Neural cell (in vitro differentiated cells): ENCODE measurements at regions not wholly inside any gene's neighbourhood (a gene's known extent, or its start where the extent isn't known, plus 50 kb on each side); places are given as distances from the start of the nearest gene placed in this dataset.
A peak's percentile ranks its signal among the peaks of the same experiment; 100 is the strongest.

ENCODE experiments used
- H2AFZ ChIP-seq: fragments of 200-600, 300-800 bp; sonication (generic), shearing (Covaris generic); 2 replicates; pipeline ENCODE4 v1.6.0; 2014; ENCODE audit warnings: low read depth, mild to moderate bottlenecking, antibody characterized with exemption, low read length, moderate library complexity
- H3F3A ChIP-seq: fragments of 200-600 bp; shearing (Covaris generic); 2 replicates; pipeline ENCODE4 v1.6.1; 2016; ENCODE audit warnings: mild to moderate bottlenecking, moderate library complexity, mixed read lengths, antibody characterized with exemption, low read length; ENCODE audit not compliant: insufficient read depth, poor library complexity, severe bottlenecking
- H3K27ac ChIP-seq: fragments of 200-600, 300-800 bp; sonication (generic), shearing (Covaris generic); 2 replicates; pipeline ENCODE4 v1.5.1; 2014; ENCODE audit warnings: mild to moderate bottlenecking, low read length, moderate library complexity
- H3K27me3 ChIP-seq: fragments of 300-800, 200-600 bp; sonication (generic), shearing (Covaris generic); 2 replicates; pipeline ENCODE4 v1.6.0; 2014; ENCODE audit warnings: mild to moderate bottlenecking, low read depth, low read length, moderate library complexity; ENCODE audit not compliant: insufficient read depth
- H3K36me3 ChIP-seq: fragments of 300-800, 200-600 bp; sonication (generic), shearing (Covaris generic); 2 replicates; pipeline ENCODE4 v1.5.1; 2014; ENCODE audit warnings: mild to moderate bottlenecking, antibody characterized with exemption, low read length, moderate library complexity; ENCODE audit not compliant: insufficient read depth
- H3K4me2 ChIP-seq: fragments of 300-800, 200-600 bp; sonication (generic), shearing (Covaris generic); 2 replicates; pipeline ENCODE4 v1.6.0; 2014; ENCODE audit warnings: mild to moderate bottlenecking, low read length
- H3K4me3 ChIP-seq: fragments of 300-800, 200-600 bp; sonication (generic), shearing (Covaris generic); 2 replicates; pipeline ENCODE4 v1.5.1; 2014; ENCODE audit warnings: mild to moderate bottlenecking, low read length, moderate library complexity
- H3K79me2 ChIP-seq: fragments of 200-600 bp; shearing (Covaris generic); replicated peaks from 2 replicates; pipeline ENCODE4 v1.6.0; 2014; ENCODE audit warnings: mild to moderate bottlenecking, low read length, moderate library complexity; ENCODE audit not compliant: insufficient read depth
- H3K9ac ChIP-seq: fragments of 300-800, 200-600 bp; sonication (generic), shearing (Covaris generic); 2 replicates; pipeline ENCODE4 v1.6.1; 2016; ENCODE audit warnings: mild to moderate bottlenecking, low read length, mixed read lengths
- H3K9me2 ChIP-seq: fragments of 200-600 bp; shearing (Covaris generic); 2 replicates; pipeline ENCODE4 v1.6.1; 2016; ENCODE audit warnings: mild to moderate bottlenecking, low read length, mixed read lengths; ENCODE audit not compliant: insufficient read depth
- H3K9me3 ChIP-seq: fragments of 200-600, 300-800 bp; sonication (generic), shearing (Covaris generic); 2 replicates; pipeline ENCODE4 v1.6.1; 2016; ENCODE audit warnings: mild to moderate bottlenecking, mixed run types, low read length, moderate library complexity, mixed read lengths
- H4K20me1 ChIP-seq: fragments of 200-600 bp; shearing (Covaris generic); 2 replicates; pipeline ENCODE4 v1.6.1; 2016; ENCODE audit warnings: mild to moderate bottlenecking, mixed run types; ENCODE audit not compliant: insufficient read depth
- EP300 ChIP-seq: fragments of 450-650 bp; conservative IDR thresholded peaks from 2 replicates; pipeline ENCODE4 v1.6.1; 2014; ENCODE audit warnings: antibody characterized with exemption, mild to moderate bottlenecking, moderate library complexity; ENCODE audit not compliant: poor library complexity, severe bottlenecking
- EZH2 ChIP-seq: fragments of 200-600, 300-800 bp; shearing (Covaris generic), sonication (generic); IDR thresholded peaks from 2 replicates; pipeline ENCODE4 v1.6.1; 2014; ENCODE audit warnings: antibody characterized with exemption, low read length, borderline replicate concordance, mild to moderate bottlenecking; ENCODE audit not compliant: insufficient read depth, poor library complexity, severe bottlenecking
- MXI1 ChIP-seq: fragments of 450-650 bp; conservative IDR thresholded peaks from 2 replicates; pipeline ENCODE4 v1.6.1; 2014; ENCODE audit warnings: antibody characterized with exemption, mild to moderate bottlenecking; ENCODE audit not compliant: poor library complexity, severe bottlenecking
- POLR2AphosphoS5 ChIP-seq: IDR thresholded peaks from 2 replicates; pipeline ENCODE4 v1.6.1; 2012
- RAD21 ChIP-seq: fragments of 450-650 bp; conservative IDR thresholded peaks from 2 replicates; pipeline ENCODE4 v1.6.1; 2014; ENCODE audit warnings: antibody characterized with exemption, mild to moderate bottlenecking, moderate library complexity
- SMC3 ChIP-seq: fragments of 450-650 bp; conservative IDR thresholded peaks from 2 replicates; pipeline ENCODE4 v1.6.1; 2014; ENCODE audit warnings: antibody characterized with exemption, mild to moderate bottlenecking, moderate library complexity; ENCODE audit not compliant: poor library complexity
- TAF1 ChIP-seq: IDR thresholded peaks from 2 replicates; pipeline ENCODE4 v1.6.1; 2012; ENCODE audit warnings: low read depth
- TF ChIP-seq, protein P1 (sequence below): fragments of 450-650 bp; IDR thresholded peaks from 2 replicates; pipeline ENCODE4 v1.5.1; 2014; ENCODE audit warnings: antibody characterized with exemption, mild to moderate bottlenecking, moderate library complexity; ENCODE audit not compliant: poor library complexity, severe bottlenecking

GRCh38 chr21:33126569-33126968 is 56.6 kb downstream of the OLIG1 start:
- Histone ChIP-seq H3K4me2 (no peak overlapping the region), H3K36me3 (no peaks in the 10 kb centered on the region), H3K9ac (peak overlapping the region; percentile 4), H3K27ac (peak overlapping the region; percentile 73), H3F3A (peaks cover 5% of the 10 kb centered on the region), H3K27me3 (peaks cover 4% of the 10 kb centered on the region), H3K9me2 (no peaks in the 10 kb centered on the region), H2AFZ (no peak overlapping the region), H3K9me3 (no peaks in the 10 kb centered on the region), H4K20me1 (no peaks in the 10 kb centered on the region), H3K79me2 (no peaks in the 10 kb centered on the region), H3K4me3 (peak overlapping the region; percentile 8)
- TF ChIP-seq, protein P1, sequence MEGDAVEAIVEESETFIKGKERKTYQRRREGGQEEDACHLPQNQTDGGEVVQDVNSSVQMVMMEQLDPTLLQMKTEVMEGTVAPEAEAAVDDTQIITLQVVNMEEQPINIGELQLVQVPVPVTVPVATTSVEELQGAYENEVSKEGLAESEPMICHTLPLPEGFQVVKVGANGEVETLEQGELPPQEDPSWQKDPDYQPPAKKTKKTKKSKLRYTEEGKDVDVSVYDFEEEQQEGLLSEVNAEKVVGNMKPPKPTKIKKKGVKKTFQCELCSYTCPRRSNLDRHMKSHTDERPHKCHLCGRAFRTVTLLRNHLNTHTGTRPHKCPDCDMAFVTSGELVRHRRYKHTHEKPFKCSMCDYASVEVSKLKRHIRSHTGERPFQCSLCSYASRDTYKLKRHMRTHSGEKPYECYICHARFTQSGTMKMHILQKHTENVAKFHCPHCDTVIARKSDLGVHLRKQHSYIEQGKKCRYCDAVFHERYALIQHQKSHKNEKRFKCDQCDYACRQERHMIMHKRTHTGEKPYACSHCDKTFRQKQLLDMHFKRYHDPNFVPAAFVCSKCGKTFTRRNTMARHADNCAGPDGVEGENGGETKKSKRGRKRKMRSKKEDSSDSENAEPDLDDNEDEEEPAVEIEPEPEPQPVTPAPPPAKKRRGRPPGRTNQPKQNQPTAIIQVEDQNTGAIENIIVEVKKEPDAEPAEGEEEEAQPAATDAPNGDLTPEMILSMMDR, result no peak
- TF ChIP-seq MXI1 (no peak), RAD21 (no peak), EZH2 (no peak), POLR2AphosphoS5 (no peak), TAF1 (no peak), EP300 (no peak), SMC3 (no peak)

DNA sequence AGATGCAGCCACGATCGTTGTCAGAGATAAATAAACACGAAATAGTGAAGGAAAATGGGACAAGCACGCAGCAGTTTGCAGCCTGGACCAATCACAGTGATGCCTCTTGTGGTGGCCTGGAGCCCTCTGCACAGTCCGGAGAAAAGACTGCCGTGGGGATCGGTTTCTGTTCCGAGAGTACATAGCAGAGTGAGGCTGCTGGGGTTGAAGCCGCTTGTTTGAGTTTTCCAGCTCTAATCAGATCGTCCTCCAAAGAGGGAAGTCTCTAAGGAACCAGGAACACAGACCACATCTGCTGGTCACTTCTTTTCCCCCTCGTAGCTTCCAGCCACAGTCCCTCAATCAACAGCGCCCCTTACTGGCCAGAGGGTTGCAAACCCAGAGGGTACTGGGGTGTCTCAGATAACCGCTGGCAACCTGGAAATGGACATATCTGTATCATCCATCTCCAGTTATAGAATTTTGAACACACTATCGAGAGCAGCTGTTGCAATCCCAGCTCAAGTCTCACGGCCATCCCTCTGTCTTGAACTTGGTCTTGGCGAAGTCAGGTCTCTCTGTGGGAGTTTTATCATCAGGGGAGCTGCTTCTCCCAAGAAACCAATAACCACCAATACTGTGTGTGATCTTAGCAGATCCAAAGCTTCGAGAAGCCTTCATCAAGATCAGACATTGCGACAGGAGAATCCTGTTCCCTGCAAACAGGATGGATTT is 57.4 kb downstream of the OLIG1 start:
- H2AFZ ChIP-seq, result no peak overlapping the region
- peak overlapping the region; percentile 36 for H3K27ac ChIP-seq
- H3K4me2 ChIP-seq, result no peak overlapping the region
- no peaks in the 10 kb centered on the region for H3K9me2 ChIP-seq
- H3K9me3 ChIP-seq, result no peaks in the 10 kb centered on the region
- no peaks in the 10 kb centered on the region for H3K27me3 ChIP-seq
- H3F3A ChIP-seq, result peaks cover 5% of the 10 kb centered on the region
- no peaks in the 10 kb centered on the region for H4K20me1 ChIP-seq
- H3K79me2 ChIP-seq, result no peaks in the 10 kb centered on the region
- no peak overlapping the region for H3K4me3 ChIP-seq
- no peaks in the 10 kb centered on the region for H3K36me3 ChIP-seq
- TF ChIP-seq MXI1, result no peak
- TF ChIP-seq RAD21, result peak; percentile 55
- TF ChIP-seq, protein P1, result peak; percentile 57
- no peak overlapping the region for H3K9ac ChIP-seq

GRCh38 chr21:33127868-33128242 is 57.9 kb downstream of the OLIG1 start:
- TF ChIP-seq EP300 (no peak), RAD21 (no peak), TAF1 (no peak), POLR2AphosphoS5 (no peak), SMC3 (no peak), EZH2 (no peak)
- TF ChIP-seq, protein P1, result no peak
- H3K27ac ChIP-seq, result no peak overlapping the region
- H3K27me3 ChIP-seq, result no peaks in the 10 kb centered on the region

More at GRCh38 chr21:33127868-33128242, 57.9 kb downstream of the OLIG1 start:
- Histone ChIP-seq H3K9me2 (no peaks in the 10 kb centered on the region), H2AFZ (no peak overlapping the region), H3K9ac (no peak overlapping the region), H3K79me2 (no peaks in the 10 kb centered on the region), H4K20me1 (no peaks in the 10 kb centered on the region), H3K36me3 (no peaks in the 10 kb centered on the region), H3F3A (peaks cover 5% of the 10 kb centered on the region), H3K9me3 (no peaks in the 10 kb centered on the region), H3K4me3 (no peak overlapping the region), H3K4me2 (no peak overlapping the region)
